Endodermal cell (in vitro differentiated cells): ENCODE measurements at regions not wholly inside any gene's neighbourhood (a gene's known extent, or its start where the extent isn't known, plus 50 kb on each side); places are given as distances from the start of the nearest gene placed in this dataset.

Source experiments
- DNase-seq: peaks from one replicate; pipeline ENCODE4 v3.0.0-alpha.2; 2017
- H3K27ac ChIP-seq: 2 replicates; pipeline ENCODE4 v1.5.1; 2013; ENCODE audit warnings: mild to moderate bottlenecking, low read depth, low read length, moderate library complexity
- H3K27me3 ChIP-seq: 2 replicates; pipeline ENCODE4 v1.6.1; 2013; ENCODE audit warnings: mild to moderate bottlenecking, low read length, moderate library complexity; ENCODE audit not compliant: insufficient read depth, control insufficient read depth, poor library complexity, severe bottlenecking
- H3K36me3 ChIP-seq: 2 replicates; pipeline ENCODE4 v1.7.0; 2013; ENCODE audit warnings: mild to moderate bottlenecking, low read length, moderate library complexity; ENCODE audit not compliant: control insufficient read depth, insufficient read depth
- H3K4me1 ChIP-seq: one replicate; pipeline ENCODE4 v1.7.0; 2013; ENCODE audit warnings: low read length; ENCODE audit not compliant: control insufficient read depth, insufficient read depth
- H3K4me3 ChIP-seq: 2 replicates; pipeline ENCODE4 v1.5.1; 2013; ENCODE audit warnings: mild to moderate bottlenecking, low read length, moderate library complexity
- H3K9ac ChIP-seq: 2 replicates; pipeline ENCODE4 v1.6.1; 2013; ENCODE audit warnings: mild to moderate bottlenecking, low read length, moderate library complexity; ENCODE audit not compliant: poor library complexity, severe bottlenecking; ENCODE audit errors: extremely low read depth
- H3K9me3 ChIP-seq: 2 replicates; pipeline ENCODE4 v1.6.1; 2013; ENCODE audit warnings: mild to moderate bottlenecking, low read length, moderate library complexity; ENCODE audit not compliant: control insufficient read depth
- H3K27ac Mint-ChIP-seq: 2 replicates; pipeline ENCODE4 v1.8.0; 2020; ENCODE audit warnings: mixed read lengths
- H3K27me3 Mint-ChIP-seq: 2 replicates; pipeline ENCODE4 v1.8.0; 2021; ENCODE audit warnings: mild to moderate bottlenecking, mixed read lengths; ENCODE audit not compliant: insufficient read depth
- H3K36me3 Mint-ChIP-seq: 2 replicates; pipeline ENCODE4 v1.8.0; 2020; ENCODE audit warnings: low read depth, mixed read lengths
- H3K4me1 Mint-ChIP-seq: 2 replicates; pipeline ENCODE4 v1.8.0; 2020; ENCODE audit warnings: mixed read lengths
- H3K4me3 Mint-ChIP-seq: 2 replicates; pipeline ENCODE4 v1.8.0; 2020; ENCODE audit warnings: mild to moderate bottlenecking, moderate library complexity, mixed read lengths
- H3K9me3 Mint-ChIP-seq: 2 replicates; pipeline ENCODE4 v1.8.0; 2020; ENCODE audit warnings: mild to moderate bottlenecking, mixed read lengths
- CTCF ChIP-seq: fragments of 200-600 bp; sonication (generic); conservative IDR thresholded peaks from 2 replicates; pipeline ENCODE4 v1.5.0; 2021; ENCODE audit warnings: antibody characterized with exemption, mild to moderate bottlenecking
- WGBS, 2 experiments: methylation state at CpG; one replicate each; pipeline versions ENCODE4 v1.1.5 to v1.1.7; 2013; ENCODE audit warnings: missing lambda C conversion rate in 2 of 2, mixed read lengths in 1 of 2; ENCODE audit not compliant: insufficient coverage in 1 of 2, insufficient read length in 1 of 2; 5-methylcytosine and 5-hydroxymethylcytosine counted together

GRCh38 chrX:82848111-82848510 is 660.0 kb upstream of the POU3F4 start:
- WGBS, 2 experiments: 83 to 96% methylated on average over 1 to 3 of the region's 4 CpGs
- TF ChIP-seq CTCF: no peak
- no peak for DNase-seq
- Mint-ChIP-seq H3K27ac (no peak overlapping the region), H3K27me3 (no peaks in the 10 kb centered on the region), H3K4me1 (peaks cover 2% of the 10 kb centered on the region), H3K4me3 (no peak overlapping the region), H3K36me3 (peaks cover 2% of the 10 kb centered on the region), H3K9me3 (peaks cover 68% of the 10 kb centered on the region)
- no peak overlapping the region for H3K27ac ChIP-seq
- H3K27me3 ChIP-seq: no peaks in the 10 kb centered on the region
- H3K9ac ChIP-seq: no peak overlapping the region
- no peaks in the 10 kb centered on the region for H3K9me3 ChIP-seq
- no peaks in the 10 kb centered on the region for H3K4me1 ChIP-seq
- no peaks in the 10 kb centered on the region for H3K36me3 ChIP-seq
- H3K4me3 ChIP-seq: no peak overlapping the region
